ENCODE measurements at regions not wholly inside any gene's neighbourhood (a gene's known extent, or its start where the extent isn't known, plus 50 kb on each side); places are given as distances from the start of the nearest gene placed in this dataset.

GRCh38 chr5:85760519-85760918 lies 857.2 kb upstream of the COX7C start:
- DNase-seq (ENCODE audit: insufficient read length, low spot score) (no peak), FAIRE-seq (peak; percentile 11)
- no peak for TF ChIP-seq POLR2A (IDR thresholded peaks at IDR 0.05; ENCODE audit: low read depth, low read length)

GRCh38 chr5:85769347-85769746 lies 848.4 kb upstream of the COX7C start:
- DNase-seq (ENCODE audit: insufficient read length, low spot score), result no peak
- no peak for FAIRE-seq
- no peak for TF ChIP-seq POLR2A (IDR thresholded peaks at IDR 0.05; ENCODE audit: low read depth, low read length)

- no peak for FAIRE-seq
- TF ChIP-seq POLR2A (IDR thresholded peaks at IDR 0.05; ENCODE audit: low read depth, low read length), result no peak
- DNase-seq (ENCODE audit: insufficient read length, low spot score), result no peak
Observed at GRCh38 chr5:85784746-85785145, 833.0 kb upstream of the COX7C start.

GRCh38 chr5:85813146-85813545 lies 804.6 kb upstream of the COX7C start:
- DNase-seq (ENCODE audit: insufficient read length, low spot score), result no peak
- no peak for TF ChIP-seq POLR2A (IDR thresholded peaks at IDR 0.05; ENCODE audit: low read depth, low read length)
- no peak for FAIRE-seq

- no peak for TF ChIP-seq POLR2A (IDR thresholded peaks at IDR 0.05; ENCODE audit: low read depth, low read length)
- no peak for DNase-seq (ENCODE audit: insufficient read length, low spot score)
- no peak for FAIRE-seq
Observed at GRCh38 chr5:85814596-85814995, 803.1 kb upstream of the COX7C start.

GRCh38 chr5:85823462-85824426 lies 794.0 kb upstream of the COX7C start:
- FAIRE-seq, result peak; percentile 15
- DNase-seq (ENCODE audit: insufficient read length, low spot score), result no peak
- TF ChIP-seq POLR2A (IDR thresholded peaks at IDR 0.05; ENCODE audit: low read depth, low read length), result no peak

GRCh38 chr5:85838781-85839180 lies 779.0 kb upstream of the COX7C start:
- no peak for DNase-seq (ENCODE audit: insufficient read length, low spot score)
- TF ChIP-seq POLR2A (IDR thresholded peaks at IDR 0.05; ENCODE audit: low read depth, low read length), result no peak
- FAIRE-seq, result no peak

- no peak for TF ChIP-seq POLR2A (IDR thresholded peaks at IDR 0.05; ENCODE audit: low read depth, low read length)
- no peak for FAIRE-seq
- no peak for DNase-seq (ENCODE audit: insufficient read length, low spot score)
Observed at GRCh38 chr5:85841653-85842052, 776.1 kb upstream of the COX7C start.

- DNase-seq (ENCODE audit: insufficient read length, low spot score), result no peak
- no peak for FAIRE-seq
- TF ChIP-seq POLR2A (IDR thresholded peaks at IDR 0.05; ENCODE audit: low read depth, low read length), result no peak
Observed at GRCh38 chr5:85843535-85843934, 774.2 kb upstream of the COX7C start.

- TF ChIP-seq POLR2A (IDR thresholded peaks at IDR 0.05; ENCODE audit: low read depth, low read length), result no peak
- FAIRE-seq, result no peak
- DNase-seq (ENCODE audit: insufficient read length, low spot score), result no peak
Observed at GRCh38 chr5:85849411-85849810, 768.3 kb upstream of the COX7C start.

- TF ChIP-seq POLR2A (IDR thresholded peaks at IDR 0.05; ENCODE audit: low read depth, low read length), result no peak
- DNase-seq (ENCODE audit: insufficient read length, low spot score), result no peak
- no peak for FAIRE-seq
Observed at GRCh38 chr5:85865296-85865695, 752.4 kb upstream of the COX7C start.

- no peak for TF ChIP-seq POLR2A (IDR thresholded peaks at IDR 0.05; ENCODE audit: low read depth, low read length)
- DNase-seq (ENCODE audit: insufficient read length, low spot score), result no peak
- FAIRE-seq, result no peak
Observed at GRCh38 chr5:85868070-85868469, 749.7 kb upstream of the COX7C start.

GRCh38 chr5:85893996-85894395 lies 723.7 kb upstream of the COX7C start:
- FAIRE-seq, result no peak
- no peak for DNase-seq (ENCODE audit: insufficient read length, low spot score)
- TF ChIP-seq POLR2A (IDR thresholded peaks at IDR 0.05; ENCODE audit: low read depth, low read length), result no peak

- FAIRE-seq (no peak), DNase-seq (ENCODE audit: insufficient read length, low spot score) (no peak)
- TF ChIP-seq POLR2A (IDR thresholded peaks at IDR 0.05; ENCODE audit: low read depth, low read length), result no peak
Observed at GRCh38 chr5:85896514-85896913, 721.2 kb upstream of the COX7C start.

GRCh38 chr5:85906460-85906859 lies 711.3 kb upstream of the COX7C start:
- no peak for TF ChIP-seq POLR2A (IDR thresholded peaks at IDR 0.05; ENCODE audit: low read depth, low read length)
- no peak for DNase-seq (ENCODE audit: insufficient read length, low spot score)
- no peak for FAIRE-seq

All from H54 (cell line).